AG04450 (cell line): ENCODE measurements at regions not wholly inside any gene's neighbourhood (a gene's known extent, or its start where the extent isn't known, plus 50 kb on each side); places are given as distances from the start of the nearest gene placed in this dataset. TPM values are rescaled to one million over a fixed set of nuclear protein-coding genes. Genes with fewer than 3 reads are reported as not detected.

Experiments used
- CTCF ChIA-PET: fragments of 300-600, 350-600 bp; formaldehyde crosslinking; extraction: SDS; loops from one replicate; lab custom pipeline; 2022; ENCODE audit warnings: antibody characterized with exemption, inconsistent platforms; lab: Charles Lee
- POLR2A ChIA-PET: fragments of 350-600 bp; formaldehyde crosslinking; extraction: SDS; loops from one replicate; lab custom pipeline; 2021; ENCODE audit warnings: antibody characterized with exemption, inconsistent platforms; lab: Yijun Ruan, JAX
- DNase-seq: peaks from one replicate; pipeline ENCODE4 v3.0.0-alpha.2; 2011; ENCODE audit warnings: low read depth, low spot score
- H3K27ac ChIP-seq: one replicate; pipeline ENCODE4 v1.5.1; 2012; ENCODE audit warnings: low read depth, low read length, control low read depth
- H3K27me3 ChIP-seq: one replicate; pipeline ENCODE4 v1.6.0; 2012; ENCODE audit warnings: low read length; ENCODE audit not compliant: control insufficient read depth, insufficient read depth
- H3K4me3 ChIP-seq: 2 replicates; pipeline ENCODE4 v1.5.1; 2011; ENCODE audit warnings: mild to moderate bottlenecking, low read depth, low read length, control low read depth
- H3K9me3 ChIP-seq: 2 replicates; pipeline ENCODE4 v1.5.1; 2012; ENCODE audit warnings: low read length; ENCODE audit not compliant: control insufficient read depth, insufficient read depth
- CTCF ChIP-seq: IDR thresholded peaks from 2 replicates; pipeline ENCODE4 v1.5.1; 2011; ENCODE audit warnings: low read depth, low read length, control low read depth, inconsistent platforms
- small RNA-seq: library from RNA; depleted of rRNA; stranded (forward); fragments of <200 nt; gene quantifications from one replicate; pipeline ENCODE3, GENCODE V24; 2012; ENCODE audit warnings: low read depth; ENCODE audit not compliant: insufficient read length

- H3K9me3 ChIP-seq = no peaks in the 10 kb centered on the region
- ChIA-PET POLR2A (no interaction called here), CTCF (no interaction called here)
- H3K27me3 ChIP-seq = no peaks in the 10 kb centered on the region
- no peak for TF ChIP-seq CTCF
- H3K27ac ChIP-seq = no peak overlapping the region
- DNase-seq = no peak
- no peak overlapping the region for H3K4me3 ChIP-seq
Measured at GRCh38 chr11:103850419-103851165, 185.8 kb upstream of the DDI1 start.

- H3K9me3 ChIP-seq = no peaks in the 10 kb centered on the region
- no peak overlapping the region for H3K4me3 ChIP-seq
- H3K27ac ChIP-seq = no peak overlapping the region
- peak; percentile 21 for DNase-seq
- ChIA-PET CTCF (no interaction called here), POLR2A (interaction anchor here (0.7 kb wide), 1 partner anchor 57 kb away, joined by 3 read pairs; no protein-coding TSS in a partner anchor)
- no peak for TF ChIP-seq CTCF
- no peaks in the 10 kb centered on the region for H3K27me3 ChIP-seq
Measured at GRCh38 chr11:103851166-103851651, 185.2 kb upstream of the DDI1 start.

Small RNAs in the stretch of these regions (small RNA-seq; reads per million reads assigned to genes)
- gene MIR4693 = not detected
